IgD-negative memory B cell (primary cell): ENCODE measurements at regions not wholly inside any gene's neighbourhood (a gene's known extent, or its start where the extent isn't known, plus 50 kb on each side); places are given as distances from the start of the nearest gene placed in this dataset.

Source experiments
- H3K27ac Mint-ChIP-seq, 3 donors: one replicate each; pipeline ENCODE4 v1.8.0; 2020 to 2022; ENCODE audit warnings: mild to moderate bottlenecking in 3 of 3, mixed read lengths in 3 of 3, moderate library complexity in 1 of 3
- H3K27me3 Mint-ChIP-seq: one replicate; pipeline ENCODE4 v1.8.0; 2021; ENCODE audit warnings: mixed read lengths
- H3K36me3 Mint-ChIP-seq: one replicate; pipeline ENCODE4 v1.8.0; 2020; ENCODE audit warnings: mild to moderate bottlenecking, mixed read lengths
- H3K4me1 Mint-ChIP-seq, 3 donors: one replicate each; pipeline ENCODE4 v1.8.0; 2020 to 2022; ENCODE audit warnings: mixed read lengths in 3 of 3, mild to moderate bottlenecking in 1 of 3
- H3K4me3 Mint-ChIP-seq, 4 donors: one replicate each; pipeline ENCODE4 v1.8.0; 2020 to 2022; ENCODE audit warnings: mild to moderate bottlenecking in 4 of 4, mixed read lengths in 4 of 4, moderate library complexity in 3 of 4
- H3K9me3 Mint-ChIP-seq, 3 donors: one replicate each; pipeline ENCODE4 v1.8.0; 2020 to 2021; ENCODE audit warnings: mixed read lengths in 3 of 3, mild to moderate bottlenecking in 1 of 3

- no peaks in the 10 kb centered on the region for H3K9me3 Mint-ChIP-seq
- H3K27ac Mint-ChIP-seq = peak overlapping the region; percentile 96 to 98 (median 97)
- H3K27me3 Mint-ChIP-seq = no peaks in the 10 kb centered on the region
- peaks cover 36 to 52% (median 41%) of the 10 kb centered on the region in 3 donors for H3K4me1 Mint-ChIP-seq
- peaks cover 6% of the 10 kb centered on the region for H3K36me3 Mint-ChIP-seq
- peak overlapping the region; percentile 64 to 91 (median 86) for H3K4me3 Mint-ChIP-seq
Observed at GRCh38 chr2:64214281-64215115, 70.3 kb upstream of the PELI1 start.

DNA sequence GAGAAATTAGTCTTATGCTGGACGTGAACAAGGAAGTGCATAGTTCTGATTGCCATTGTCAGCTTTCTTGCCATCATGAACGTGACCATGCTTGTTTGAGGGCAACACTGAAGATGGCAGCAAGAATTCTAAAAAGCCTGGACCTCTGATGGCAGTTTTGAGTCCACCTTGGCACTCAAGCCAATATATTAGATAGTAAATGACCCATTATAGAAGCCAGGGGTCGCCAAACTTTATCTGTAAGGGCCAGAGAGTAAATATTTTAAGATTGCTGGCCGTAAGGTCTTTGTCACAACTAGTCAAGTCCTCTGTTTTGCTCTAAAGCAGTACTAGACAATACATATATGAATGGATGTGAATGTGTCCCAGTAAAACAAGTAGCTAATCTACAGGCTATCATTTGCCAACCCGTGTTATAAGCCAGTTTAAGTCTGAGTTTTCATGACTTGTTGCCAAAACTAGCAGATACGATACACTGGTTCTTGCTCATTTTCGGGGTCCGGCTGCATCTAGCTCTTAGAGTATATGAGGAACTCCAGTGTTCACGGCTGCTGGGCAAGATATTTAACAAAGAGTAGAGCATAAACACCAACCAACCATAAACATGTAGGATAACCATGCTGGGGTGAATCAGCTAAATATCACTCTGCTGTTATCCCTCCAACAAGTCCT, 73.1 kb upstream of the PELI1 start:
- Mint-ChIP-seq H3K4me3 (peak overlapping the region in 1 of 4 donors; percentile 25), H3K27ac (peak overlapping the region; percentile 37 to 80 (median 76)), H3K9me3 (peaks cover 0 to 2% (median 0%) of the 10 kb centered on the region in 3 donors), H3K27me3 (no peaks in the 10 kb centered on the region), H3K4me1 (peaks cover 39 to 63% (median 41%) of the 10 kb centered on the region in 3 donors), H3K36me3 (no peaks in the 10 kb centered on the region)

DNA sequence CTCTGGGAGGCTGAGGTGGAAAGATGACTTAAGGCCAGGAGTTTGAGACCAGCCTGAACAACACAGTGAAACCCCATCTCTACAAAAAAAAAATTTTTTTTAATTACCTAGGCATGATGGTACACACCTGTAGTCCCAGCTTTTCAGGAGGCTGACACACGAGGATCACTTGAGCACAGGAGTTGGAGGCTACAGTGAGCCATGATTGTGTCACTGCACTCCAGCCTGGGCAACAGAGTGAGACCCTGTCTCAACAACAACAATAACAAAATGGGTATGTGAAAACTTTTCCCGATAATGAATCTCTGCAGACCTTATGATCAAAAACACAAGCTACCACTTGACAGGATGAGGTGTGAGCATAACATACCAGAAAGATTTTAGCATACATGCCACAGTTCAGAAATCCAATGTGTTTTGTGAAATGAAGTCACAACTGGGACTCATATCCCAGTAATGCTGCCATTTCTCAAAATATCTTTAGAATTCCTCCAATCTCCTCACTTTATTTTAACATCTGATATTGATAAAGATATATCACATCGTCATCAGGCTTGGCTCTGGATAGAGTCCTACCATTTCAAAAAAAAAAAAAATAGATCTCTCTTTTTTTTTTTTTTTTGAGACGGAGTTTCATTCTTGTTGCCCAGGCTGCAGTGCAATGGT, 74.0 kb upstream of the PELI1 start:
- H3K36me3 Mint-ChIP-seq = no peaks in the 10 kb centered on the region
- H3K27ac Mint-ChIP-seq = peak overlapping the region in 1 of 3 donors; percentile 39
- H3K4me1 Mint-ChIP-seq = peaks cover 39 to 65% (median 44%) of the 10 kb centered on the region in 3 donors
- H3K27me3 Mint-ChIP-seq = no peaks in the 10 kb centered on the region
- H3K9me3 Mint-ChIP-seq = peaks cover 0 to 2% (median 0%) of the 10 kb centered on the region in 3 donors
- no peak overlapping the region for H3K4me3 Mint-ChIP-seq

DNA sequence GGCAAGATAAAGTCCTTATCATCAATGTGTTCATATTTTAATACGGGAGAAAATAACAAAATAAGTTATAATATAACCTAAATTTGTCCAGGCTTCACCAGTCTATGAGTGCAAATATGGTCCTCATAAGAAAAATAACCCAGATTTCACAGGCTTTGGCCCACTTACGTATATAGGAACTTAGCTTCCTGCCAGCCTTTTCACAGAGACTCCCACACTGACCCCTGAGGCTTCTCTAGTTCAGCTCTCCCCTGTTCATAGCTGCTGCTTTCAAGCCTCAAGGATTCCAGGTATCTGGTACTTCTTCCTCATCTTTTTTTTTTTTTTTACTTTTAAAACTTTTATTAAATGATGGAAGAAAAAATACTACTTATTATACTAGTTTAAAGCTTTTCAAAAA, 74.9 kb upstream of the PELI1 start:
- H3K27ac Mint-ChIP-seq = no peak overlapping the region
- peak overlapping the region in 1 of 4 donors; percentile 23 for H3K4me3 Mint-ChIP-seq
- H3K9me3 Mint-ChIP-seq = peaks cover 0 to 2% (median 0%) of the 10 kb centered on the region in 3 donors
- no peaks in the 10 kb centered on the region for H3K36me3 Mint-ChIP-seq
- peaks cover 41 to 63% (median 44%) of the 10 kb centered on the region in 3 donors for H3K4me1 Mint-ChIP-seq
- H3K27me3 Mint-ChIP-seq = no peaks in the 10 kb centered on the region

DNA sequence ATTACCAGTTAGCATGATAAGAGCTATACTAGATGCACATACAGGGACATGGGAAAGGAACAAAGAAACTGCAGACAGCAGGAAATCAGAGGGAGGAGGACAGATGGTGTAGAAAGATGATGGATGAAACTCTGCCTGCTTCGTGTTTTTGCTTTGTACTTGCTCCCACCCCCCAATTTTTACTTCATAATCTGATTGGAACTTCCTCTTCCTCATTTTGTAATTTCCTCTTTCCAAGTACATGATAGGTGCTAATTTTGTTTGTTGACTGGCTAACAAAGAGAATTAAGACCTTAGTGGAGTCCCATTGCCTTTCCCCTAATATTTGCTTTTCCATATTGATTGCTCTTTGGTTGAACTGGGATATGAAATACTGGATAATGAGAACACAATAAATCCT, 76.0 kb upstream of the PELI1 start:
- Mint-ChIP-seq H3K36me3 (no peaks in the 10 kb centered on the region), H3K27me3 (no peaks in the 10 kb centered on the region), H3K27ac (peak overlapping the region in 2 of 3 donors; percentile 33 to 89)

GRCh38 chr2:64220894-64221617, 76.8 kb upstream of the PELI1 start:
- Mint-ChIP-seq H3K27ac (no peak overlapping the region), H3K36me3 (no peaks in the 10 kb centered on the region), H3K27me3 (no peaks in the 10 kb centered on the region), H3K4me3 (no peak overlapping the region), H3K9me3 (peaks cover 0 to 2% (median 0%) of the 10 kb centered on the region in 3 donors), H3K4me1 (peaks cover 33 to 58% (median 40%) of the 10 kb centered on the region in 3 donors)

More for the DNA sequence above, 76.0 kb upstream of the PELI1 start:
- Mint-ChIP-seq H3K4me1 (peaks cover 33 to 58% (median 40%) of the 10 kb centered on the region in 3 donors), H3K9me3 (peaks cover 0 to 2% (median 0%) of the 10 kb centered on the region in 3 donors), H3K4me3 (peak overlapping the region in 2 of 4 donors; percentile 46 to 83)

DNA sequence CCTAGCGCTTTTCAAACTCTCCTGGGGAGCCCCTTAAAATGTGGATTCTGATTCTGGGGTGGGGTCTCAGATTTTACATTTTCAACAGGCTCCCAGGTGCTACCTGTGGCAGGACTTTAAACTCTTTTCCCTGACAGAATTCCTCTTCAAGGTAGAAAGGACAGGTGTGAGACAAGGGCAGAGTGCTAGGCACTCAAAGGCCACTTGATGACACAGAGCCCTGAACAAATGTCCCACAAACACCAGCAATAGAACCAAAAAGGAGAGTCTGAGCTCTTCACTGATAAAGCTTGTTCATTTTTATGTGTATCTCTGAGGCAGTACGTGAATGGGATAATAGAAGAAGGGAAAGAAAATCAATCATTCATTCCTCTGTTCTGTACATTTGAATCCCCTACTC, 77.7 kb upstream of the PELI1 start:
- no peaks in the 10 kb centered on the region for H3K27me3 Mint-ChIP-seq
- peaks cover 33 to 53% (median 40%) of the 10 kb centered on the region in 3 donors for H3K4me1 Mint-ChIP-seq
- no peak overlapping the region for H3K4me3 Mint-ChIP-seq
- peaks cover 0 to 2% (median 0%) of the 10 kb centered on the region in 3 donors for H3K9me3 Mint-ChIP-seq
- H3K27ac Mint-ChIP-seq = peak overlapping the region in 1 of 3 donors; percentile 73
- no peaks in the 10 kb centered on the region for H3K36me3 Mint-ChIP-seq

DNA sequence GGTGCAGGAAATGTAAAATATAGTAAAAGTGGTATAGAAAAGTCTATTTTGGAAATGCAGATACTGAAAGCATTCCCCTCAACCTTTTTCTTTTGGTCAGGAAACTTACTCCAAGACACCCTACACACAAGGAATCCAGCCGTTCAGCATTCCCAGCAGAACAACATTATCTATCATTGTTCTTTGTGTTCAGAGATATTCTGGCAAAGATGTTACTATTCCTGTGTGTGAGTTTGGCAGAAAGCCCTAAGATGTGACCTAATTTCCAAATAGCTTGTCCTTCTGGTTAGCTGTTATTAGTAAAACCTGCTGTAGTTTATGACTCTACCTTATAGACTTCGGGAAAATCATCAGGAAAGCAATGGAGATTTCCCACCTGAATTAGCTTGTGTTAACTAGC, 78.1 kb upstream of the PELI1 start:
- no peaks in the 10 kb centered on the region for H3K27me3 Mint-ChIP-seq
- peak overlapping the region in 2 of 3 donors; percentile 73 to 92 for H3K27ac Mint-ChIP-seq
- peaks cover 0 to 2% (median 0%) of the 10 kb centered on the region in 3 donors for H3K9me3 Mint-ChIP-seq
- peaks cover 32 to 51% (median 39%) of the 10 kb centered on the region in 3 donors for H3K4me1 Mint-ChIP-seq
- H3K4me3 Mint-ChIP-seq = peak overlapping the region in 2 of 4 donors; percentile 52 to 67
- no peaks in the 10 kb centered on the region for H3K36me3 Mint-ChIP-seq

DNA sequence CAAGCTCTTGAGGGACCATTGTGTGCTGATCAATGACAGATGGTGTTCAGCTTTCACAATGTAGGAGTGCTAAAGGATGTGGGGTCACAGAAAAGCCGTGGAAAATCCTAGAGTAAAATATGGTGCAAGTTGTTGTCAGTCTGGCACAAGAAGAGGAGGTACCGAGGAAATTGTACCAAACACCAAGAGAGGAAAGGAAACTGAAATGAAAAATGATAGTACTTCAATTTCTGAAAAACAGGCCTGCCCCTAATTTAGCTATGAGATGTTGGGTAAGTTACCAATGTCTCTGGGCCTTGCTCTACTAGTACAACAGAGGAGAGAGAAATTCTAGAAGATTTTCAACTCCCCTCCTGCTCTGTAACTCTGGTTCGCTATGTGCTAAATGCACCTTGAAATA, 78.8 kb upstream of the PELI1 start:
- Mint-ChIP-seq H3K4me3 (peak overlapping the region; percentile 41 to 79 (median 60)), H3K4me1 (peaks cover 32 to 54% (median 39%) of the 10 kb centered on the region in 3 donors), H3K27ac (peak overlapping the region; percentile 73 to 92 (median 91)), H3K27me3 (no peaks in the 10 kb centered on the region), H3K9me3 (peaks cover 0 to 2% (median 0%) of the 10 kb centered on the region in 3 donors), H3K36me3 (no peaks in the 10 kb centered on the region)

DNA sequence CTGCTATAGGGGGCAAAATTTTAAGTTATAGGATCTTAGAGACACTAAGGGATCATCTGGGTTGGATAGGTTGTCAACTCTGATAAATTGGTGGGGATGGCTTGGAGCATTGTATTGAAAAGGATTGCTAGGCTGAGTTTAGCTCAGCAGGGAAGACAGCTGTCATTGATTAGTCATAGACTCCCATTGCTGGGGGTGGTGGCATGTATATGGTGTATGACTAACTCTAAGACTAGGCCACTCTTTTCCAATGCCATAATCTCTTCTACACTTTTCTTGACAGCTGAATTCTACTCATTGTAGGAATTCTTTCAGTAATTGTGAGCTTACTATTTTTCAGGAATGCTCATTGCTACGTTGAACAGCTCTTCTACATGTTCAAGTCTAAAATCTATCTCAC, 81.3 kb upstream of the PELI1 start:
- H3K27me3 Mint-ChIP-seq = no peaks in the 10 kb centered on the region
- no peak overlapping the region for H3K4me3 Mint-ChIP-seq
- no peak overlapping the region for H3K27ac Mint-ChIP-seq
- peaks cover 34 to 54% (median 40%) of the 10 kb centered on the region in 3 donors for H3K4me1 Mint-ChIP-seq
- H3K9me3 Mint-ChIP-seq = no peaks in the 10 kb centered on the region
- H3K36me3 Mint-ChIP-seq = peaks cover 2% of the 10 kb centered on the region

GRCh38 chr2:64226611-64227010, 82.4 kb upstream of the PELI1 start:
- Mint-ChIP-seq H3K4me1 (peaks cover 31 to 52% (median 36%) of the 10 kb centered on the region in 3 donors), H3K27ac (no peak overlapping the region), H3K4me3 (no peak overlapping the region), H3K27me3 (no peaks in the 10 kb centered on the region), H3K36me3 (peaks cover 3% of the 10 kb centered on the region), H3K9me3 (no peaks in the 10 kb centered on the region)

DNA sequence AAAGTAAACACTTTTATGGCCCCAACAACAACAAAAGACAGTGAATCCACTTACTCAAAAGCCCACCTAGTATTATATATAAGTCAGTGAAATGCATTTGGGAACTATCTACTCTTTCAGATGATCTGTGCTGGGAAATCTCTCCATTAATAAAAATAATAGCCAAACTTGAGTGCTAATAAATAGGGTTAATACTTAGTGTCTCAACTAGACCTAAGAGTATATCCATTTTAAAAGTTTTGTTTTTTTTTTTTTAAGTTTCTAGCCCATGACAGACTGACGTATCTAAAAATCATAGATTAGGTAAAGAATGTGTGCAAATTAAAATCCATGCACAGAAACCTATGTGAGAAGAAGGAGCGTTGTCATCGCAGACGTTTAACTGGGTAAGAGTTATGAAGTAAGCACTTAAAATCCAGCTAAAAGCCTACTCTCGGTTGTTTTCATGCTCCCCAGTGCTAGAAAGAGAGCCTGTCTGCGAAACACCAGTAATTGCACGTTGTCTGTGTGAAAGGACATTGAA, 83.4 kb upstream of the PELI1 start:
- H3K9me3 Mint-ChIP-seq = no peaks in the 10 kb centered on the region
- peak overlapping the region; percentile 92 to 99 (median 97) for H3K4me3 Mint-ChIP-seq
- peak overlapping the region; percentile 76 to 95 (median 84) for H3K27ac Mint-ChIP-seq
- peaks cover 32 to 43% (median 34%) of the 10 kb centered on the region in 3 donors for H3K4me1 Mint-ChIP-seq
- no peaks in the 10 kb centered on the region for H3K27me3 Mint-ChIP-seq
- peaks cover 7% of the 10 kb centered on the region for H3K36me3 Mint-ChIP-seq

- Mint-ChIP-seq H3K4me3 (peak overlapping the region; percentile 92 to 99 (median 97)), H3K4me1 (peaks cover 28 to 38% (median 28%) of the 10 kb centered on the region in 3 donors), H3K27me3 (no peaks in the 10 kb centered on the region), H3K27ac (peak overlapping the region; percentile 76 to 95 (median 84)), H3K36me3 (peaks cover 7% of the 10 kb centered on the region), H3K9me3 (no peaks in the 10 kb centered on the region)
Observed at GRCh38 chr2:64228126-64228678, 84.0 kb upstream of the PELI1 start.

GRCh38 chr2:64228918-64229317, 84.7 kb upstream of the PELI1 start:
- H3K4me3 Mint-ChIP-seq = peak overlapping the region; percentile 92 to 99 (median 97)
- peaks cover 24 to 38% (median 25%) of the 10 kb centered on the region in 3 donors for H3K4me1 Mint-ChIP-seq
- H3K27ac Mint-ChIP-seq = peak overlapping the region; percentile 76 to 95 (median 84)
- H3K9me3 Mint-ChIP-seq = no peaks in the 10 kb centered on the region
- H3K36me3 Mint-ChIP-seq = peaks cover 7% of the 10 kb centered on the region
- no peaks in the 10 kb centered on the region for H3K27me3 Mint-ChIP-seq
